HCEC 1CT (cell line): ENCODE measurements at regions not wholly inside any gene's neighbourhood (a gene's known extent, or its start where the extent isn't known, plus 50 kb on each side); places are given as distances from the start of the nearest gene placed in this dataset.

ENCODE experiments used
- DNase-seq: peaks from one replicate; pipeline ENCODE4 v3.0.0-alpha.2; 2017

DNA sequence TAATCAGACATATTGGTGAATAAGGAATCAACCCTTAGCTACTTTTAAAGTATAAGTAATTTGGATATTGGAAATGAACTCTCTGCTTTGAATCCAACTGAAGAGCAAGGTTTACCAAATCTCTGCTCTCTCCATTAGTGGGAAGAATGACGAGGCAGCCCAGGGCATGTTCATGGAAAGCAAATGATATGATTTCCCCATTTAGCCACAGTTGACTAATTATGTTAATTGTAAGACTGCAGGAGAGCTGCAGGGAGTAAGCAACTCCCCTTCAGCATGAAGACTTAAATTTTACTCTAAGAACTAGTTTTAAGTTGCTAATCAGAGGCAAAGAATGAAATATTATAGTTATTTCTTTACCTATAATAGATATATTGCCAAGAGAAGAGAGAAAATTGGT, 194.3 kb upstream of the CD180 start:
- DNase-seq, result no peak

DNA sequence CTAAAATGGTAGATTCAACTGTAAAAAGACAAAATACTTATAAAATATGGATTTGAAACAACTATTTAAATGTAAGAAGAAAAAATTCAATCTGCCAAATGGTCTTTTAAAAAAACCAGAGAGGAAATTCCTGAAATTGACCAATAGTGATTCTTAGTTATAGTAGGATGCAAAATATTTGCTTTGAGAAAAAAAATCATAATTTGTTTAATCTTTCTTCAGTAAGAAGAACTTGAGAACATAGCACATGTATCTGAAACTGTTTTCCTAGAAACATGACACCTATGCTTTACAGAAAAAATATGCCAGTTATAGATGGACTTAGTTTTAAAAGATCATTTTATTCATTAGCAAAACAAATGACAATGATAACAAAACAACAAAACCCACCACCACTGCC, 186.9 kb upstream of the CD180 start:
- DNase-seq, result no peak

DNA sequence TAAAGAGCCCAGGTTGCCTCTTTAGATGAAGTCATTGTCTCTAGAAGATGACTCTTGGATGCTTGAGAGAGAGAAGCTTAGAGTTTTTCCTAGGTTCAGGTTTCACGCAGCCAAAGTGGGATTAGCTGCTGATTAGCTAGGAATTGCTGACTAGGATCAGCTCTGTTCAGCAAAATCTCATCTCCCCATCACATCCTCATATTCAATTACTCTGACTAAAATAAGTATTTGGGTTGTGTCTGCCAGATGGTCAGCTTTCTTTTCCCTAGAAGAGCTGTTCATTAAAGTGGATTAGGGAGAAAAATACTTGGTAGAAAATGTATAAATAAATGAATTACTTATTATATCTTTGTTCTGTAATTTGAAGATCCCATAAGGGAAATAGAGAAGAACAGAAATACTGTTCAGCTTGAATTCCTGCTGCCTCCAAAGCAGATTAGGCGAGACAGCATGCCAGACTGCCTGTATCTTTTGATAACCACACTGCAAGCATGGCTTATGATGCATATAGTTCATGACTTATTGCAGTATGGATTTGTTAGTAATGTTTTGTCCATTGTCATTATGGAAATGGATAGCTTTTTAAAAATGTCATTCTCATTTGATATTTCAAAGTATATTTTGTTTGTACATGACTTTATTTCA, 184.8 kb upstream of the CD180 start:
- DNase-seq, result no peak

DNA sequence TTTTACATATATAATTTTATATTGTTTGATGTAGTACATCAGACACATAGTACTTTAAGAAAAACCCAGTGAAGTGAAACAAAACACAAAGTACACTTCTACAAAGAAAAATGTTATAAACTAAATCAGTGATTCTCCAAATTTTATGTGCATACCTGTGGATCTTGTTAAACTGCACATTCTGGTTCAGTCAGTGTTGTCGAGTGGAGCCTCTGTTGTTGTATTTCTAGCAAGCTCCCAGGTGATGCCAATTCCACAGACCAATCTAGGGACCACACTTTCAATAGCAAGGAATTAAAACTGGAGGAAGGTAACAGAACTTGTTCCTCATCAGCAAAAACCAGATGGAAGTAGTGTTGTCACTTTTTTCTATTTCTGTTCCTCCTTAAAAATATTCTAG, 183.8 kb upstream of the CD180 start:
- no peak for DNase-seq

DNA sequence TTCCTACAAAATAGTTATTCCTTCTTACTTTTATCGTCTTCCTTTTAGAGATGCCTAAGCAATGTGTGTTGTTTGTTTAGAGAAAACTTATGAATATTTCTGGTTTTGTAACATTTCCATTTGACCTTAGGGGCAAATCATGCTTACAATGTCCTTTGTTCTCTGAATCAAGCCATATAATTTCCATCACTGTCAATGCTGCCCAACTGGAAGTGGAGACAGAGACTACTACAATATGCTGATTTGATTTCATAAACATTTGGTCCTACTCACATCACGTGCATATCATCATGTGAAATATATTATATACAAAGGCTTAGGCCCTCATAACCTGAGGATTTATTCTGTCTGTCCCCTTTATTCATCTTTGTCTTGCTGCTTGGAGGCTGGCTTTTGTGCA, 183.2 kb upstream of the CD180 start:
- no peak for DNase-seq

DNA sequence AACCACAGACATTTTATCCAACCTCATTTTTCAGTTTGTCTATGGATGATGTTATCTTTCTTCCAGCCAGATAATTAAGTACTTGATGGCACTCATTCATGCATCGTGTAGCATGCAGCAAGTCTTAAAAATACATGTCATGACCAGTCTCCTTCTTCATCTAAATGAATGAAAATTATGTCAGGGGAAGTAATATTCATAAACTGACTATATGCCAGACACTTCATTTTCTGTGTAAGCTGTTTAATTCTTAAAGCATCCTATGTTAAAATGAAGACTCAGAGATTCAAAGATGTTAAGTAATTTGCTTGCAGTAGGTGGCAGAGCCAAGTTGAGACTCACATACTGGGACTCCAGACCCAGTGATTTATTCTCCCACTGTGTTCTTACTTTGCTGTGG, 181.7 kb upstream of the CD180 start:
- DNase-seq, result no peak

DNA sequence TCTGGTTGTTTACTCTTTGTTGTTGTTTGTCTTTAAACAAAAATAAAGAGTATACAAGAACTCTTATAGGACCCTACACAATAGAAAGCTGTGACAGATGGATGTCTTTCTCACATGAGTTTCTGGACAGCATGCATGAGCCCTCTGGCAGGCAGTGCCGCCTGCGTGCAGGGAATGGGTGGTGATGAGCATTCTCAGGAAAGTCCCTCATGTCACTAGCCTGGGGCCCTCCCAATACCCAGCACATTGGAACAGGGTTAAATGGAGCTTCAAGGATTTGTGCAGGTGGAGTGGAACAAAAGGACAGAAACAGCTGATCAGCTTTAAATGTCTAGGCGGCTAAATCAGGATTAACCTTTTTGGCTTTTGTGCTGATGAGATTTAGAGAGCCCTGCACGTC, 181.0 kb upstream of the CD180 start:
- no peak for DNase-seq

DNA sequence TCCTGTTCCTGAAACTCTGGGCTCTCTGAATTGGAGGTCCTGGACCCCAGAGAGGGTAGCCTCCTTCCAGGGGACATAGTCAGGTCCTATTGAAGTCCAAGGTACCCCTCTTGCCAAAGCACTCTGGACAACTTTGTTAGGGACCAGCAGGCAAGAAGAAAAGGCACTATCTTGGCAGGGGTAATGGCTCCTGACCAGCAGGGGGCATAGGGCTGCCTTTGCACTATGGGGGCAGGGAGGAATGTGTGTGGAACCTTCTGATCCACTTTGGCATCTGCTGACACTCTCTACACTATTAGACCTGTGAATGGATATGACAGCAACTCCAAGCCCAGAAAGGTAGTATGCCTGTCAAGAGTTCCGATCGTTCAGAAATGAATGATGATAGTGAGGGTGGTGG, 179.0 kb upstream of the CD180 start:
- no peak for DNase-seq

DNA sequence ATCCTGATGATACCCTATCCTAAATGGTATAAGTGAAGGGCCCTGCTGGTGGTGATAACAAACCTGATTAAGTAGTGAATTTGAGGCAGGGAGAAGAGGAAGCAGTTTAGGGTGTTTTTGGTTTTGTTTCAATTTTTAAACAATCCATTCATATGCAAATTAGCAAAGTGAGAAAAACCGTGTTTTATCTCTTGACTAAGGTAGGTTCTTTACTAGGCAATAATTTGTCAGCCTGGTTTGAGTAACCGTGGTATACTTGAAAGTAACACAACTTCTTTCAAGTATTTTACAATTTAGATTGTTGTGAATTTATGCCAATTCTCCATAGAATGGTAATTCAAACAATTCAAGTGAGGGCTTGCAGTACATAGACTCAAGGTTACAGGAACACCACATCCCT, 177.8 kb upstream of the CD180 start:
- no peak for DNase-seq

DNA sequence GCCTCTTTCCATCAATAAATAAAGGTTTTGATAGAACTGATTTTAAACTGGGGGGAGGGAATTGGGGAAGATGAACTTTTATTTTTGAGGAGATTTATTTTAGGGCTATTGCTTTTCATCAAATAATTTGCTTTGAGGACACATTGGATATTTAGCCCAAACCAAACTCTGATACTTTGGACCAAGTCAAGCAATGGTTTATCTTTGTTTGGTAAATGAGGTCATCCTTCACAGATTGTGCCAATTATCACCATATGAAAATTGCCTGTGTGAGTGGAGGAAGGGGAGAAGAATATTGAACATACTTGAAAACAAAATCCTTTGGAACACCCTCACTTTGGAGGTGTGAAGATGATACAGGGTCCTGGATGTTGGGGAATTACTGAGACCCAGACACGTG, 176.9 kb upstream of the CD180 start:
- DNase-seq, result no peak

DNA sequence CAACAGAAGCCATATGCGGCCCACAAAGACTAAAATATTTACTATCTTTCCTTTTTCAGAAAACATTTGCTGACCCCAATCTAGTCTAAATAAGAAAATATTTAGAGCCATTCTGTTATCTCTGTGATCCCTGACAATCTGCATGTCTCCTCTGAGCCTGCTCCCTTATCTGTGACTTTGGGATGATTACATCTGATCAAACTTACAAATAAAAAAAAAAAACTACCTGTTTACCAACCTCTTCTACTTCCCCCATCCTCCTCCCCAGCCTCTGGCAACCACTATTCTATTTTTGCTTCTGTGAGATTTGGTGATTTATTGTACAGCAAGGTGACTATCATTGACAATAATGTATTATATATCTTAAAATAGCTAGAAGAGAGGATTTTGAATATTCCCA, 176.3 kb upstream of the CD180 start:
- DNase-seq, result no peak

DNA sequence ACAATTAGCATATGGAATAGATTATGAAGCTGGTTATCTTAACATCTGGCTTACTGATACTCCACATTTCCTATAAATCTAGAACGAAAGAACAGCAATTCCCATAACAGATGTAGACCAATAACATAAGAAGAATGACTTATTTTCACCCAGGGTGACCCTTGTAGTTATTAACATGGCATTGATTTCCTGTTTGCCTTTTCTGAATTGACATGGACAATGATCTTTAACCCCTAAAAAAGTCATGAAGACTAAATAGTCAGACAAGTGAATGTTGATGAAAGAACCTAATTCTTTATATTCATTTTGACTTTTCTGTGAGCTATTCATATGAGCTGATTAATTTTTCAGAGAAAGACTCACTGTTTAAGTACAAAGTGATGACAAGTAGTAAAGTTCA, 175.3 kb upstream of the CD180 start:
- no peak for DNase-seq

DNA sequence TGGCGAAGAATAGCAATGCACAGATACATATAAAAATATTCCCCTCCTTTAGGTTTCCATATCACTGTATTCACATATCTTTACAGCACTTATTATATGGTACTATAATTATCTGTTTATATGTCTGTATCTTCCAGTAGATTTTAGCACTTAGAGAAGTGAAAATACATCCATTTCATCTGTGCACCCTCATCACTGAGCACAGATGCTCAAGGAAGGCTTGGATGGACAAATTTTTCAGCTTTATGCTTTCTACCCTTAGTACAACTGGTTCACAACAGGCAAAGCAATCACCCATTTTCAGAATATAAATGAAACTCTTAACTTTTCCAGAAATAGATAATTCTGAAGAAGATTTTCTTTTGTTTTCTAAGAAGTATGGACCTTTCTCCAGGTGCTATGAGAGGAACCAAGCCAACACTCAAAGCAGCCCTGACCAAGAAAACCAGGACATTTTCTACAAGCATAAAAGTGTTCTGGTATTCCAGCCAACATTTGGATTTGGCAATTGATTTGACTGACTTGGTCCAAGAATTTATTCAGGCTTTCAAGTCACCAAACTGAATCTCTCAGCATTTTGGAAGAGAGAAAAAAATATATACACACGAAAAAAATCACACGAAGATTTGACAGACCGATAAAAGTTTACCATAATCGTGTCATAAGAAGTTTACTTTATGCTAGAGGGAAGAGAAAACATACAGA, 170.2 kb upstream of the CD180 start:
- no peak for DNase-seq

DNA sequence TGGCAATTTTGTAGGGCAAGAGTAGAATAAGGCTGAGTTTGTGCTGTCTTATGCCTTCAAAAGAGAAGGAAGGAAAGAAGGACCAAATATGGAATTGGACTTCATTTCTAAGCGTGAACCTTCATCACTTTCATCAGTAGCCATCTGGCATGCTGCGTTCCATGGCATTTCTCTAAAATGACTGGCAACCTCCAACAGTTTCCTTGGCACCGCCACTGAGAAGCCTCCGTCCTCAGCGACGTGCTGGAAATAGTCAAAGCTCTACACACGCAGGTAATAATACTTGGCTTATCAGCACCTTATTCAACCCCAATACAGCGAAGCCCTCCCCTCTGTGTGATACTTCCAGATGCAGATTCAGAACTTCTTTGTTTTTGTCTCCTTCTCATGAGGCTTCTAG, 169.7 kb upstream of the CD180 start:
- no peak for DNase-seq

DNA sequence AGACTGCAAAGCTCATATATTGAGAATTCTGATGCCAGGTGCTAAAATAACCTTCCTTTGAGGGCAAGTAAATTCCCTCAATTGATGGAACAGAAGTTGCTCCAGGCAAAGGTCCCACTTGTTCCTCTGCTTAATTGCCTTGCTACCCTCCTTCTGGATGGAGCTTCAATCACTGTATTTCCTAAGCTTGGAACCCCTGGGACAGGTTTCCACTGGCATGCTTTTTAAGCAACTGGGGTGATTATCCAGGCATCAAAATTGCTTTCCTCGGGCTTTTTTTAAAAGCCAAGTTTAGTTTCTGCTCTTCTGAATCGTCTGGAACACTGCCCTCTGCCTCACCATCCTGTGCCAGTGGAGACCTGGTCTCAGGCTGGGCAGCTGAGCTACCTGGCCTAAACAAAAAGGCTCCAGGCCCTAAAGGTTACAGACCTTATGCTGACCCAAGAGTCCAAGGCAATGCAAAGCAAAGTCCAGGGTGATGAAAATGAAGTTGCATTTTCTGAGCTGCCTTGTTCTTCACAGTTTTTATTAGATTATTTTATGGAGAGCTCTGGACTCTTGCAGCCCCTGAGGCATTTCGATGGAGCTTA, 167.9 kb upstream of the CD180 start:
- DNase-seq, result no peak

DNA sequence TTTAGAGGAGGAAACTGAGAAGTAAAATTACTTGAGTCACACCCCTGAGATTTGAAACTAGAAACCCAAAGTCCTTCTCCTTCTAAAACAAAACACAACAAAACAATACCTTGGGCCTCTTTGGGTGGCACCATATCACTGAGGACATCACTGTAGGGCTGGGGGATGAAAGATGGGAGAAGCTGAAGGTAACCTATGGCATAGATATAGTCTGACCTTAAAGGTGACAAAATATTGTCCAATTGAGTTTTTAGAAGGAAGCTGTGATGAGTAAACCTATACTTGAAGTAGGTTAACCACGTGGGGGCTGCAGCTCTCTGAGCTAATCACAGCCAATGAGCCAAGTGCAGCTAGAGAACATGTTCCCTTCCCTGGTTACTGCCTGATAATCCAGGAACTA, 167.4 kb upstream of the CD180 start:
- DNase-seq, result no peak

DNA sequence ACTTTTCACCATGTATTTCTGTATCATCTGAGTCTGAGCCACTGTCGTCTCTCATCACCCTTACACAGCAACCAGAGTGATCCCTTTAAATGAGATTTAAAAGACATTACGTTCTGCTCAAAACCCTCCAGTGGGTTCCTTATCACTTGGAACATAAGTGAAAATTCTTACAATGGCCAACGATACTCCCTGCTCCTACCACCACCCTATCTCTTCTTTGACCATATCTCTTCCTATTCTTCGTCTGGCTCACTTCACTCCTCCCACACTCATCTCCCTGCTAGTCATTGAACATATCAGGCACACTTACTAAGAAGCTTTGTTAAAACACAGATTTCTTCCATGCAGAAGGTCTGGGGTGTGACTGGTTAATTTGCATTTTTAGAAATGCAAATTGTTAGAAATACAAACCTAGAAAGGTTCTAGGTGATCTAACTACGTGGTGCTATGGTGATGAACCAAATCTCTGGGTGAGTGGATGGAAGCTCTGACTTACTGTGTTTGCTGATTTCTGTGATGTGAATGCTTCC, 166.6 kb upstream of the CD180 start:
- DNase-seq, result no peak

DNA sequence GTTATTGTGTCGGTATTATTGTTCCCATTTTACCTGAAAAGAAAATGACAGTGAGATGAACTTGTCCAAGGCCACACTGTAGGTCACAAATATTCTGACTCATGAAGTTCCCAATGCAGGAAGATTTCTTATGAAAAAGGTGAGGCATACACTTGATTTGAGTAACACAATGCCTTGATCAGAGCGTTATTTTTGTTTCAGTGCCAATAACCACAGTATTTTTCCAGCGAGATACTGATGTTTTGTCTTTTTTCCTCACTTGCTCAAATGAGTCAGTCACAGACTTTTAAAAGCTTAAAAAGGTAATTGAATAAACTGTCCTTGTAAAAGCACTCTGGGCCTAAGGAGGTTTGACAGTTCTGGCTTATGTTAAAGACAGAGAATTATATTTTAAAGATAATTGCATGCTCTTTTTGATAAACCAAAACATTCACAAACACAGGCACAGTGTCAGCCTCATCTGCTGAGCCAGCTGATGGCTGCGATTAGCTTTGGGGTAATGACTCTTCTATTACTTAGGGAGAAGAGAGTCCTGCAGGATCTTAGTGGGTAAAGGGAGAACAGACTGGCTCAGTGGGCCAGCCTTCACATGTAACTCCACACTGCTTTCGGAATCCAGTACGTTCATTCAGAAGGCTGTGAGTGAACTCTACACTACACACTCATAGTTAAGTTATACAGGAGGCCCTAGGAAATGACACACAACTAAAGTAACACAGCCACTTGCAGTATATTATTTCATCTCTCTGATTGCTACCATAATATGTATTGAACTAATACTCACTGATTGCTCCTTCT, 165.5 kb upstream of the CD180 start:
- no peak for DNase-seq

DNA sequence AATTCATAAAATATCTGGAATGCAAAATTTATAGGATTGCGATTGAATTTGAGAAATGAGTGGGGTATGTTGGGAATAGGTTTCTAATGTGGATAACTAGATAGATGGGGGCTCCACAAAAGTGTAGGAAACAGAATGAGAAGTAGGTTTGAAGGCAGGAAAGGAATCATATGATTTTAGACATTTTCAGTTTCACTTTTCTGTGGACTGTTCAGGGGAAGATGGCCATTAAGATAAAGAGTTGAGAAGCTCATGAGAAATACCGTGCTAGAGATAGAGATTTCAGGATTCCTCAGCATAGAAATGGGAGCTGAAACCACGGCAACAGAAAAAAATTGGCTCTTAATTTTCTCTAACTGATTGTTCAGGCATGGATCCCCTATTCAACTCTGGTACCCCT, 163.4 kb upstream of the CD180 start:
- DNase-seq, result no peak

DNA sequence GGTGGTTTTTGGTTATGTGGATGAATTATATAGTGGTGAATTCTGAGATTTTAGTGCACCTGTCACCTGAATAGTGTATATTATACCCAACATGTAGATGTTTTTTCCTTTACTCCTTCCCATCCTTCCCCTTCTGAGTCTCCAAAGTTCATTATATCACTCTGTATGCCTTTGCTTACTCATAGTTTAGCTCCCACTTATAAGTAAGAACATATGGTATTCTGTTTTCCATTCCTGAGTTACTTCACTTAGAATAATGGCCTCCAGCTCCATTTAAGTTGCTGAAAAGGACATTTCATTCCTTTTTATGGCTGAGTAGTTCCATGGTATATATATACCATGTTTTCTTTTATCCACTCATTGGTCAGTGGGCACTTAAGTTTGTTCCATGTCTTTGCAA, 161.6 kb upstream of the CD180 start:
- no peak for DNase-seq

DNA sequence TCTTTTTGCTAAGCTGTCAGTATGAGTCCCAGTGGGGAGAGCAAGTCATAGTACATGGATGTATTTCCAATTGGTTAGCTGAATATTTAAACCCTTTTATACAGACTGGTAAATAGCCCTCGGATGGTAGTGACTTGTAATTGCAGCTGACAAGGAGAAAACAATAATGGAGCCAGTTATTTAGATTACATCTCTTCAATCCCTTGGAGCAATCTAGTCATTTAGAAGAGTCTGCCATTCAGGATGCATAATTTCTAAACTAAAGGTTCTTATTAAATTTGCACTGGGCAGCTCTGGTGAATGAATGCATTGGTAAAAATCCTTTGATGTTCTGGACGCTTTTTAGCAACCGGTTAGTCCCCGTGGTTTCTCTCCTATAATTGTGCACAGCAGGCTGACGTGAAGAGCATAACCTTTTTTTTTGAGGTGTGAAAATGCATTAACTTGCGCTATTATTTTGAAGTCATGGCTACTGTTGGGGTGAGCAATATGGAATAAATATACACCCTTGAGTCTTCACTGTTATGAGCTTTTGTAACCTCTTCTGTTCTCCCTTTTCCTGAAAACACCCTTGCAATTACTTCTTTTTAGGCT, 158.6 kb upstream of the CD180 start:
- peak; percentile 2 for DNase-seq

DNA sequence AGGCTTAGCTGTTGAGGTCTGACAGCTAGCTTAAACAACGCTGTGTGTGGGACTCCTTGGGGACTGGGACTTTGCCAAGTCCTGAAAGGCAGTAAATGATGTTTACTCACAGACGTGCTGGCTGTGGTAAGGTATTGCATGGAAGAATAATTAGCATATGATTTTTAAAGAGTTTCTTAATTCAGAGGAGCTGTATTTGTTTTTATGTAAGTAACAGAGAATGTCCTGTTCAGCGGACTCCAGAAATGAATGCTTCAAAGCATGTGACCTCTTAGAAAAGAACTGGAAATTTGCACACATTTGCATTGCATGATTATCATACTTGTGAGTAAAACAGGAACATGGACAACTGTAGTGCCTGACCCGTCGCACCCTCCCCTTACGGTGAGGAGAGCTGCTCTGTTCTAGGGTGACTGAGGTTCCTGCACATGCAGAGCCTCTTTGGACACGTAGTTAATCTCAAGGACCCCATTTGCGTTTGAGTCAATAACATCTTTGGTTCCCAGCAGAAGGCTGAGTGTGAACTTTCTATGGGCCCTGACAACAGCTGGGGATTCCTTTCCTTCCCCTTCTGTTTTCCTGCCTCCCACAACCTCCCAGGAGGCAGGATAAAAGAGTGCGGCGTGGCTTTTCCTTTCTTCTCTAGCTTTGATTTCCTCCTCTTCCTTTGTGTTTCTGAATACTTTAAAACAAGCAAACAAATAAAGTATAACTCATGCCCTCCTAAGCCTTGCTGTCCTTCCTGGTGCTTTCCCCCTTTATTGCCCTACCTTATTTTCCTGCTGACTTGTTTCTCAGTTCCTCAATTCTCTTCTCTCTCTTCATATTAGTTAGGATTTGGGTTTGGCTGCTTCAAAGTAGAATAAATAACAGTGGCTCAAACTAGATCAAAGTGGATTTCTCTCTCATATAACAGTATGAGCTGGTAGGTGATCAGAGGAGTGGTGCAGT, 157.2 kb upstream of the CD180 start:
- no peak for DNase-seq
